GM13977 (cell line): ENCODE measurements at regions not wholly inside any gene's neighbourhood (a gene's known extent, or its start where the extent isn't known, plus 50 kb on each side); places are given as distances from the start of the nearest gene placed in this dataset.

Experiments
- DNase-seq: peaks from one replicate; pipeline ENCODE4 v3.0.0; 2012; ENCODE audit warnings: low spot score
- CTCF ChIP-seq: IDR thresholded peaks from 2 replicates; pipeline ENCODE4 v1.5.1; 2012; ENCODE audit warnings: mild to moderate bottlenecking, control low read depth; ENCODE audit not compliant: insufficient read depth; ENCODE audit errors: extremely low read depth, missing control alignments
- in situ Hi-C: fragments of 300-500 bp; cut with MboI; formaldehyde crosslinking; loops from one replicate; pipeline ENCODE4 v1.12.0; 2022; ENCODE audit warnings: low sequenced_read_pairs, low pct_unique_long_range_greater_than_20kb, mixed read lengths, inconsistent platforms; ENCODE audit not compliant: unreplicated experiment

- no peak for TF ChIP-seq CTCF
- no peak for DNase-seq
- in situ Hi-C loops: no loop called here
Measured at GRCh38 chr14:26074892-26075291, 522.9 kb downstream of the NOVA1 start.

- no peak for DNase-seq
- in situ Hi-C loops: no loop called here
- no peak for TF ChIP-seq CTCF
Measured at GRCh38 chr14:26070443-26070842, 527.4 kb downstream of the NOVA1 start.

GRCh38 chr14:26067786-26068459 lies 529.9 kb downstream of the NOVA1 start:
- in situ Hi-C loops: no loop called here
- no peak for TF ChIP-seq CTCF

GRCh38 chr14:26067341-26067740 lies 530.5 kb downstream of the NOVA1 start:
- TF ChIP-seq CTCF: no peak
- in situ Hi-C loops: no loop called here
- no peak for DNase-seq

More at GRCh38 chr14:26067786-26068459, 529.9 kb downstream of the NOVA1 start:
- no peak for DNase-seq

GRCh38 chr14:26056036-26056616 lies 541.7 kb downstream of the NOVA1 start:
- in situ Hi-C loops: no loop called here
- TF ChIP-seq CTCF: no peak
- no peak for DNase-seq

GRCh38 chr14:26032348-26032747 lies 565.5 kb downstream of the NOVA1 start:
- in situ Hi-C loops: no loop called here
- no peak for TF ChIP-seq CTCF
- no peak for DNase-seq

GRCh38 chr14:26026384-26026783 lies 571.4 kb downstream of the NOVA1 start:
- in situ Hi-C loops: no loop called here
- DNase-seq: no peak
- no peak for TF ChIP-seq CTCF
